HCT116 (cell line): ENCODE measurements at regions not wholly inside any gene's neighbourhood (a gene's known extent, or its start where the extent isn't known, plus 50 kb on each side); places are given as distances from the start of the nearest gene placed in this dataset.

Source experiments
- ATAC-seq: fragments of 200-7000 bp; cut with Tn5 transposase; 2 replicates; pipeline ENCODE4 v1.9.1; 2020; ENCODE audit warnings: mild to moderate bottlenecking, moderate library complexity
- BruUV-seq: library from RNA; stranded (reverse); fragments of 400-500 nt; replicated peaks from 2 replicates; lab custom pipeline; 2021; lab: Mats Ljungman, UMichigan
- CTCF ChIA-PET: fragments of 300-600 bp; sonication (Branson Sonifier 250); formaldehyde crosslinking; loops from one replicate; lab custom pipeline; 2021; ENCODE audit warnings: antibody characterized with exemption; lab: Charles Lee
- POLR2A ChIA-PET: fragments of 300-600, 350-600 bp; sonication (Branson Sonifier 250); formaldehyde crosslinking; loops from one replicate; lab custom pipeline; 2021; ENCODE audit warnings: antibody characterized with exemption; lab: Charles Lee
- RAD21 ChIA-PET, 2 experiments: fragments of 300-600 bp; sonication (Branson Sonifier 250); formaldehyde crosslinking; loops; one replicate each; lab custom pipeline; 2023; ENCODE audit warnings: low total read pairs in 2 of 2; ENCODE audit not compliant: uncharacterized antibody in 2 of 2, unreplicated experiment in 2 of 2, low non-redundant PET in 1 of 2; lab: Charles Lee
- DNase-seq: peaks from one replicate; pipeline ENCODE4 v3.0.0-alpha.2; 2010; ENCODE audit warnings: low read depth, low spot score
- H2AFZ ChIP-seq: fragments of 200-600 bp; shearing (Covaris generic), sonication (generic); 2 replicates; pipeline ENCODE4 v1.6.1; 2017; ENCODE audit warnings: low read depth, mixed run types, mixed read lengths, antibody characterized with exemption, low read length; ENCODE audit not compliant: poor library complexity, severe bottlenecking
- H3K27ac ChIP-seq: 2 replicates; pipeline ENCODE4 v1.5.1; 2012; ENCODE audit warnings: low read depth, low read length
- H3K27me3 ChIP-seq: fragments of 200-600 bp; sonication (generic); 2 replicates; pipeline ENCODE4 v1.6.1; 2016; ENCODE audit warnings: mixed run types, low read length, mixed read lengths; ENCODE audit not compliant: insufficient read depth
- H3K36me3 ChIP-seq, 2 experiments: fragments of 200-500 bp in 1 of 2; fragments of 200-600 bp in 1 of 2; sonication (Bioruptor generic) in 1 of 2; sonication (generic) in 1 of 2; 2 replicates each; pipeline versions ENCODE4 v1.5.1 to v1.6.1; 2014 to 2016; ENCODE audit warnings: low read length in 2 of 2, inconsistent platforms in 1 of 2, mixed read lengths in 1 of 2, mixed run types in 1 of 2; ENCODE audit not compliant: insufficient read depth in 2 of 2, control insufficient read depth in 1 of 2
- H3K4me1 ChIP-seq, 2 experiments: fragments of 200-600 bp in 1 of 2; sonication (generic) in 1 of 2; 2 replicates each; pipeline versions ENCODE4 v1.5.1 to v1.6.1; 2012 to 2017; ENCODE audit warnings: low read length in 2 of 2, inconsistent platforms in 1 of 2, mild to moderate bottlenecking in 1 of 2, mixed read lengths in 1 of 2, mixed run types in 1 of 2, moderate library complexity in 1 of 2; ENCODE audit not compliant: insufficient read depth in 2 of 2, control insufficient read depth in 1 of 2
- H3K4me2 ChIP-seq: fragments of 200-600 bp; sonication (generic); 2 replicates; pipeline ENCODE4 v1.6.1; 2017; ENCODE audit warnings: mixed run types, low read length, mixed read lengths
- H3K4me3 ChIP-seq, 2 experiments: fragments of 200-600 bp in 1 of 2; sonication (generic) in 1 of 2; replicated peaks in 1 of 2; 2 replicates each; pipeline ENCODE4 v1.5.1; 2011 to 2016; ENCODE audit warnings: low read length in 2 of 2, control low read depth in 1 of 2, low read depth in 1 of 2, mild to moderate bottlenecking in 1 of 2, mixed read lengths in 1 of 2, mixed run types in 1 of 2
- H3K79me2 ChIP-seq: fragments of 200-600 bp; sonication (generic); 2 replicates; pipeline ENCODE4 v1.6.1; 2017; ENCODE audit warnings: mild to moderate bottlenecking, mixed run types, low read length, moderate library complexity, mixed read lengths; ENCODE audit not compliant: insufficient read depth
- H3K9ac ChIP-seq: fragments of 200-600 bp; sonication (generic); 2 replicates; pipeline ENCODE4 v1.6.1; 2016; ENCODE audit warnings: low read length, mixed read lengths
- H3K9me2 ChIP-seq: fragments of 200-600 bp; sonication (generic), shearing (Covaris generic); 2 replicates; pipeline ENCODE4 v1.6.1; 2017; ENCODE audit warnings: mixed run types, mild to moderate bottlenecking, moderate library complexity; ENCODE audit not compliant: insufficient read depth
- H3K9me3 ChIP-seq, 2 experiments: fragments of 200-500 bp in 1 of 2; fragments of 200-600 bp in 1 of 2; sonication (Bioruptor generic) in 1 of 2; sonication (generic) in 1 of 2; 2 replicates each; pipeline ENCODE4 v1.6.1; 2014 to 2017; ENCODE audit warnings: low read length in 2 of 2, mixed read lengths in 2 of 2, inconsistent platforms in 1 of 2, low read depth in 1 of 2, mild to moderate bottlenecking in 1 of 2, mixed run types in 1 of 2, moderate library complexity in 1 of 2; ENCODE audit not compliant: control insufficient read depth in 1 of 2, insufficient read depth in 1 of 2
- H4K20me1 ChIP-seq: fragments of 200-600 bp; sonication (generic), shearing (Covaris generic); 2 replicates; pipeline ENCODE4 v1.6.1; 2017; ENCODE audit warnings: mixed run types, mild to moderate bottlenecking, moderate library complexity; ENCODE audit not compliant: insufficient read depth
- CBX3 ChIP-seq: IDR thresholded peaks from 2 replicates; pipeline ENCODE4 v1.6.1; 2012; ENCODE audit warnings: low read depth
- CEBPB ChIP-seq: IDR thresholded peaks from 2 replicates; pipeline ENCODE4 v1.6.1; 2012; ENCODE audit warnings: low read depth
- EGR1 ChIP-seq: IDR thresholded peaks from 2 replicates; pipeline ENCODE4 v1.6.1; 2012; ENCODE audit warnings: low read depth
- ELF1 ChIP-seq: IDR thresholded peaks from 2 replicates; pipeline ENCODE4 v1.6.1; 2012; ENCODE audit warnings: low read depth, borderline replicate concordance
- FOSL1 ChIP-seq: IDR thresholded peaks from 2 replicates; pipeline ENCODE4 v1.6.1; 2012; ENCODE audit warnings: low read depth
- JUND ChIP-seq: IDR thresholded peaks from 2 replicates; pipeline ENCODE4 v1.6.1; 2012
- POLR2A ChIP-seq: IDR thresholded peaks from 2 replicates; pipeline ENCODE4 v1.7.0; 2011; ENCODE audit warnings: borderline replicate concordance; ENCODE audit not compliant: insufficient read depth, insufficient read length; ENCODE audit errors: extremely low read depth
- RAD21 ChIP-seq: IDR thresholded peaks from 2 replicates; pipeline ENCODE4 v1.6.1; 2012; ENCODE audit warnings: low read depth, mild to moderate bottlenecking
- SIN3A ChIP-seq: IDR thresholded peaks from 2 replicates; pipeline ENCODE4 v1.6.1; 2012; ENCODE audit warnings: low read depth
- SP1 ChIP-seq: IDR thresholded peaks from 2 replicates; pipeline ENCODE4 v1.6.1; 2012; ENCODE audit warnings: low read depth
- SRF ChIP-seq: IDR thresholded peaks from 2 replicates; pipeline ENCODE4 v1.6.1; 2012; ENCODE audit warnings: low read depth
- TCF7L2 ChIP-seq: IDR thresholded peaks from 2 replicates; pipeline ENCODE4 v1.7.0; 2011; ENCODE audit warnings: borderline replicate concordance, inconsistent platforms; ENCODE audit not compliant: insufficient read depth, insufficient read length; ENCODE audit errors: extremely low read depth
- YY1 ChIP-seq: IDR thresholded peaks from 2 replicates; pipeline ENCODE4 v1.6.1; 2011; ENCODE audit warnings: low read length, low read depth, moderate library complexity, mild to moderate bottlenecking; ENCODE audit not compliant: insufficient replicate concordance; ENCODE audit errors: extremely low read depth
- ZFX ChIP-seq: fragments of 450-650 bp; IDR thresholded peaks from 2 replicates; pipeline ENCODE4 v1.6.1; 2017
- ZNF274 ChIP-seq: fragments of 200-500 bp; sonication (Bioruptor generic); IDR thresholded peaks from 2 replicates; pipeline ENCODE4 v1.6.1; 2014; ENCODE audit warnings: mild to moderate bottlenecking, low read depth, low read length, inconsistent platforms
- intact Hi-C: fragments of 100-400 bp; cut with micrococcal nuclease; formaldehyde crosslinking; loops from 2 replicates; pipeline ENCODE4 v1.10.0; 2022
- TF ChIP-seq, protein P1 (sequence below): IDR thresholded peaks from 2 replicates; pipeline ENCODE4 v1.6.1; 2012
- TF ChIP-seq, protein P2 (sequence below): IDR thresholded peaks from 2 replicates; pipeline ENCODE4 v1.6.1; 2012
- TF ChIP-seq, protein P3 (sequence below): IDR thresholded peaks from 2 replicates; pipeline ENCODE4 v1.6.1; 2011; ENCODE audit warnings: mild to moderate bottlenecking, low read length, moderate library complexity; ENCODE audit not compliant: insufficient replicate concordance; ENCODE audit errors: extremely low read depth
- TF ChIP-seq, protein P4 (sequence below), 3 experiments: fragments of 200-600 bp in 1 of 3; sonication (generic) in 1 of 3; IDR thresholded peaks in 2 of 3; conservative IDR thresholded peaks in 1 of 3; 2 replicates each; pipeline ENCODE4 v1.5.1; 2012 to 2017; ENCODE audit warnings: low read depth in 2 of 3, low read length in 2 of 3, antibody characterized with exemption in 1 of 3, borderline replicate concordance in 1 of 3, control low read depth in 1 of 3, mild to moderate bottlenecking in 1 of 3, mixed read lengths in 1 of 3, mixed run types in 1 of 3, moderate library complexity in 1 of 3; ENCODE audit not compliant: insufficient read depth in 1 of 3

GRCh38 chr5:98638701-98639100 lies 134.8 kb upstream of the RGMB start:
- Histone ChIP-seq H3K9me3 (no peaks in the 10 kb centered on the region), H2AFZ (no peak overlapping the region), H4K20me1 (no peaks in the 10 kb centered on the region), H3K27ac (no peak overlapping the region), H3K4me3 (no peak overlapping the region), H3K4me1 (no peaks in the 10 kb centered on the region), H3K4me2 (no peak overlapping the region), H3K36me3 (no peaks in the 10 kb centered on the region), H3K27me3 (no peaks in the 10 kb centered on the region), H3K9me2 (no peaks in the 10 kb centered on the region), H3K9ac (no peak overlapping the region), H3K79me2 (no peaks in the 10 kb centered on the region)
- intact Hi-C loops, result no loop called here
- ChIA-PET POLR2A (no interaction called here), RAD21 (no interaction called here), CTCF (no interaction called here)
- no peak for DNase-seq
- TF ChIP-seq SRF (no peak), EGR1 (no peak), TCF7L2 (no peak), ZFX (no peak), RAD21 (no peak), JUND (no peak), ELF1 (no peak), CBX3 (no peak), SP1 (no peak), POLR2A (no peak), SIN3A (no peak)
- TF ChIP-seq, protein P1, sequence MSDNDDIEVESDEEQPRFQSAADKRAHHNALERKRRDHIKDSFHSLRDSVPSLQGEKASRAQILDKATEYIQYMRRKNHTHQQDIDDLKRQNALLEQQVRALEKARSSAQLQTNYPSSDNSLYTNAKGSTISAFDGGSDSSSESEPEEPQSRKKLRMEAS, result no peak
- no peak for ATAC-seq
- BruUV-seq, result no TSS peak

DNA sequence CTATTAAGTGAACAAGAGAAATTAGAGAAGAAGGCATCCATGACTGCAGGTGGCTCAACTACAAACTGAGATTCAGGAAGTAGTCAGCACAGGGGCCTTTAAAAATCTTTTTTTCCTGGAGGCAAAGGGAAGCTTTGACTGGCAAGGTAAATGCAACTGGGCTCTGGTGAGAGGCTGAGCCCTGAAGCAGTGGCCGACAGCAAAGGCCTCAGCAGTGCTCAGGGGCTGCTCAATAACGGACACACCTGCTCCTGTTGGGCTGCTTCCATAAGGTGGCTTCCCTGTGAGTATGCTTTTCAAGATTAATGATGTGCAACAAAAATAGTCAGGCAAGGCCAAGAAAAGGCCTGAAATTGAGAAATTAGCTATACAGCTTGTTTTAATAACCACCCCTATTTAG lies 134.2 kb upstream of the RGMB start:
- CTCF ChIA-PET, result no interaction called here
- ATAC-seq (no peak), DNase-seq (no peak)
- POLR2A ChIA-PET, result no interaction called here
- no peaks in the 10 kb centered on the region for H3K27me3 ChIP-seq
- intact Hi-C loops, result no loop called here
- H3K9me3 ChIP-seq, result no peaks in the 10 kb centered on the region
- no TSS peak for BruUV-seq
- no peaks in the 10 kb centered on the region for H3K79me2 ChIP-seq
- H3K9ac ChIP-seq, result no peak overlapping the region
- no peaks in the 10 kb centered on the region for H3K4me1 ChIP-seq
- H3K4me3 ChIP-seq, result no peak overlapping the region
- H4K20me1 ChIP-seq, result no peaks in the 10 kb centered on the region
- RAD21 ChIA-PET, result no interaction called here
- H3K36me3 ChIP-seq, result no peaks in the 10 kb centered on the region
- H3K4me2 ChIP-seq, result no peak overlapping the region
- no peak overlapping the region for H2AFZ ChIP-seq
- H3K9me2 ChIP-seq, result no peaks in the 10 kb centered on the region
- no peak overlapping the region for H3K27ac ChIP-seq
- TF ChIP-seq SIN3A, result no peak
- TF ChIP-seq, protein P2, sequence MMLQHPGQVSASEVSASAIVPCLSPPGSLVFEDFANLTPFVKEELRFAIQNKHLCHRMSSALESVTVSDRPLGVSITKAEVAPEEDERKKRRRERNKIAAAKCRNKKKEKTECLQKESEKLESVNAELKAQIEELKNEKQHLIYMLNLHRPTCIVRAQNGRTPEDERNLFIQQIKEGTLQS, result no peak
- no peak for TF ChIP-seq RAD21
- TF ChIP-seq, protein P3, sequence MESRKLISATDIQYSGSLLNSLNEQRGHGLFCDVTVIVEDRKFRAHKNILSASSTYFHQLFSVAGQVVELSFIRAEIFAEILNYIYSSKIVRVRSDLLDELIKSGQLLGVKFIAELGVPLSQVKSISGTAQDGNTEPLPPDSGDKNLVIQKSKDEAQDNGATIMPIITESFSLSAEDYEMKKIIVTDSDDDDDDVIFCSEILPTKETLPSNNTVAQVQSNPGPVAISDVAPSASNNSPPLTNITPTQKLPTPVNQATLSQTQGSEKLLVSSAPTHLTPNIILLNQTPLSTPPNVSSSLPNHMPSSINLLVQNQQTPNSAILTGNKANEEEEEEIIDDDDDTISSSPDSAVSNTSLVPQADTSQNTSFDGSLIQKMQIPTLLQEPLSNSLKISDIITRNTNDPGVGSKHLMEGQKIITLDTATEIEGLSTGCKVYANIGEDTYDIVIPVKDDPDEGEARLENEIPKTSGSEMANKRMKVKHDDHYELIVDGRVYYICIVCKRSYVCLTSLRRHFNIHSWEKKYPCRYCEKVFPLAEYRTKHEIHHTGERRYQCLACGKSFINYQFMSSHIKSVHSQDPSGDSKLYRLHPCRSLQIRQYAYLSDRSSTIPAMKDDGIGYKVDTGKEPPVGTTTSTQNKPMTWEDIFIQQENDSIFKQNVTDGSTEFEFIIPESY, result no peak
- no peak for TF ChIP-seq CEBPB
- no peak for TF ChIP-seq CBX3
- TF ChIP-seq TCF7L2, result no peak
- TF ChIP-seq ELF1, result no peak
- TF ChIP-seq, protein P4, sequence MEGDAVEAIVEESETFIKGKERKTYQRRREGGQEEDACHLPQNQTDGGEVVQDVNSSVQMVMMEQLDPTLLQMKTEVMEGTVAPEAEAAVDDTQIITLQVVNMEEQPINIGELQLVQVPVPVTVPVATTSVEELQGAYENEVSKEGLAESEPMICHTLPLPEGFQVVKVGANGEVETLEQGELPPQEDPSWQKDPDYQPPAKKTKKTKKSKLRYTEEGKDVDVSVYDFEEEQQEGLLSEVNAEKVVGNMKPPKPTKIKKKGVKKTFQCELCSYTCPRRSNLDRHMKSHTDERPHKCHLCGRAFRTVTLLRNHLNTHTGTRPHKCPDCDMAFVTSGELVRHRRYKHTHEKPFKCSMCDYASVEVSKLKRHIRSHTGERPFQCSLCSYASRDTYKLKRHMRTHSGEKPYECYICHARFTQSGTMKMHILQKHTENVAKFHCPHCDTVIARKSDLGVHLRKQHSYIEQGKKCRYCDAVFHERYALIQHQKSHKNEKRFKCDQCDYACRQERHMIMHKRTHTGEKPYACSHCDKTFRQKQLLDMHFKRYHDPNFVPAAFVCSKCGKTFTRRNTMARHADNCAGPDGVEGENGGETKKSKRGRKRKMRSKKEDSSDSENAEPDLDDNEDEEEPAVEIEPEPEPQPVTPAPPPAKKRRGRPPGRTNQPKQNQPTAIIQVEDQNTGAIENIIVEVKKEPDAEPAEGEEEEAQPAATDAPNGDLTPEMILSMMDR (IDR thresholded peaks at IDR 0.05 in 2 of 3, conservative IDR thresholded peaks at IDR 0.05 in 1 of 3; ENCODE audit: borderline replicate concordance in 1 of 3, insufficient read depth in 1 of 3, low read depth in 2 of 3, low read length in 2 of 3), result no peak
- no peak for TF ChIP-seq EGR1
- TF ChIP-seq ZNF274, result no peak
- TF ChIP-seq SRF, result no peak
- TF ChIP-seq YY1, result no peak
- no peak for TF ChIP-seq FOSL1
